Ascending aorta (tissue), 2 donors: ENCODE measurements at regions not wholly inside any gene's neighbourhood (a gene's known extent, or its start where the extent isn't known, plus 50 kb on each side); places are given as distances from the start of the nearest gene placed in this dataset.

ENCODE experiments used
- DNase-seq, 2 donors: peaks; one replicate each; pipeline ENCODE4 v3.0.0-alpha.2; 2019; ENCODE audit warnings: low spot score in 2 of 2
- H3K27ac ChIP-seq, 2 donors: fragments of 200-600 bp; sonication (generic); one replicate each; pipeline ENCODE4 v1.5.1; 2016 to 2017; ENCODE audit warnings: mild to moderate bottlenecking in 1 of 2
- H3K27me3 ChIP-seq: fragments of 200-600 bp; sonication (generic); one replicate; pipeline ENCODE4 v1.5.1; 2017
- H3K36me3 ChIP-seq, 2 donors: fragments of 200-600 bp; sonication (generic); one replicate each; pipeline ENCODE4 v1.5.1; 2016
- H3K4me1 ChIP-seq, 2 donors: fragments of 200-600 bp; sonication (generic); one replicate each; pipeline ENCODE4 v1.5.1; 2016 to 2017; ENCODE audit warnings: mild to moderate bottlenecking in 1 of 2
- H3K4me3 ChIP-seq, 2 donors: fragments of 200-600 bp; sonication (generic); one replicate each; pipeline ENCODE4 v1.5.1; 2016 to 2017; ENCODE audit warnings: mild to moderate bottlenecking in 1 of 2
- H3K9me3 ChIP-seq, 2 donors: fragments of 200-600 bp; sonication (generic); one replicate each; pipeline ENCODE4 v1.5.1; 2016
- intact Hi-C: fragments of 100-400 bp; cut with DNase I; formaldehyde crosslinking; loops from one replicate; pipeline ENCODE4 v1.15.1; 2023
- TF ChIP-seq, protein P1 (sequence below), 3 experiments: fragments of 200-600 bp in 2 of 3; fragments of 450-650 bp in 1 of 3; sonication (generic) in 2 of 3; IDR thresholded peaks; one replicate each; pipeline ENCODE4 v1.5.1; 2016 to 2019; ENCODE audit warnings: antibody characterized with exemption in 3 of 3, mild to moderate bottlenecking in 1 of 3, moderate library complexity in 1 of 3

DNA sequence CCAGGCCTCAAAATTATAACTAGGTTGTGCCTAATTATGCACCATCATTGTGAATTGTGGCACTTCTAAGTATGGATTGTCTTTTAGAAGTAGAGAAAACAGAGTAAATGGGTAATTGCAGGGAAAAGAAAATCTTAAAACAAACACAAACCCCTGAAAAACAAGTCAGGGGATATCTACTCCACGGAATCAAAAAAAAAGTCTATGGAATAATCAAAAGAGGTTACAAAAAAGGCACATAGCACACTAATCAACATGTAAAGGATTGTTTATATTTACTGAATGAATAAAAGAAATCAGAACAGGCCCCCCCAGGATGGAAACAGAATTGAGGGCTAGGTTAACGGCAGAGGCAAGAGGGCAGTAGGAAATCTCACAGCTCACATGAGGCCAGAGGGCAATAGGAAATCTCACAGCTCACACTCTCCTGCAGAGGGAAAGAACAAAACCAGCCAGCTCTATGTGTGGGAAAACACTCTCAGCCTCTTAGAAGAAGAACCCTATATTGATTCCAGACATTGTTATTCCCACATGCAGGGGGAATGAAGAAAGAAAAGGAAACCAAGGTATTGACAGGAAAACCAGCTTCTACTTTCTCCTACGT, 72.7 kb upstream of the FNDC3B start:
- Histone ChIP-seq H3K4me3 (no peak overlapping the region), H3K4me1 (peaks cover 0 to 8% of the 10 kb centered on the region in 2 donors), H3K9me3 (no peaks in the 10 kb centered on the region), H3K27ac (peak overlapping the region; percentile 17 to 49), H3K36me3 (no peaks in the 10 kb centered on the region), H3K27me3 (no peaks in the 10 kb centered on the region)
- intact Hi-C loops, result no loop called here
- DNase-seq, result no peak
- TF ChIP-seq, protein P1, sequence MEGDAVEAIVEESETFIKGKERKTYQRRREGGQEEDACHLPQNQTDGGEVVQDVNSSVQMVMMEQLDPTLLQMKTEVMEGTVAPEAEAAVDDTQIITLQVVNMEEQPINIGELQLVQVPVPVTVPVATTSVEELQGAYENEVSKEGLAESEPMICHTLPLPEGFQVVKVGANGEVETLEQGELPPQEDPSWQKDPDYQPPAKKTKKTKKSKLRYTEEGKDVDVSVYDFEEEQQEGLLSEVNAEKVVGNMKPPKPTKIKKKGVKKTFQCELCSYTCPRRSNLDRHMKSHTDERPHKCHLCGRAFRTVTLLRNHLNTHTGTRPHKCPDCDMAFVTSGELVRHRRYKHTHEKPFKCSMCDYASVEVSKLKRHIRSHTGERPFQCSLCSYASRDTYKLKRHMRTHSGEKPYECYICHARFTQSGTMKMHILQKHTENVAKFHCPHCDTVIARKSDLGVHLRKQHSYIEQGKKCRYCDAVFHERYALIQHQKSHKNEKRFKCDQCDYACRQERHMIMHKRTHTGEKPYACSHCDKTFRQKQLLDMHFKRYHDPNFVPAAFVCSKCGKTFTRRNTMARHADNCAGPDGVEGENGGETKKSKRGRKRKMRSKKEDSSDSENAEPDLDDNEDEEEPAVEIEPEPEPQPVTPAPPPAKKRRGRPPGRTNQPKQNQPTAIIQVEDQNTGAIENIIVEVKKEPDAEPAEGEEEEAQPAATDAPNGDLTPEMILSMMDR (IDR thresholded peaks at IDR 0.05), result no peak

DNA sequence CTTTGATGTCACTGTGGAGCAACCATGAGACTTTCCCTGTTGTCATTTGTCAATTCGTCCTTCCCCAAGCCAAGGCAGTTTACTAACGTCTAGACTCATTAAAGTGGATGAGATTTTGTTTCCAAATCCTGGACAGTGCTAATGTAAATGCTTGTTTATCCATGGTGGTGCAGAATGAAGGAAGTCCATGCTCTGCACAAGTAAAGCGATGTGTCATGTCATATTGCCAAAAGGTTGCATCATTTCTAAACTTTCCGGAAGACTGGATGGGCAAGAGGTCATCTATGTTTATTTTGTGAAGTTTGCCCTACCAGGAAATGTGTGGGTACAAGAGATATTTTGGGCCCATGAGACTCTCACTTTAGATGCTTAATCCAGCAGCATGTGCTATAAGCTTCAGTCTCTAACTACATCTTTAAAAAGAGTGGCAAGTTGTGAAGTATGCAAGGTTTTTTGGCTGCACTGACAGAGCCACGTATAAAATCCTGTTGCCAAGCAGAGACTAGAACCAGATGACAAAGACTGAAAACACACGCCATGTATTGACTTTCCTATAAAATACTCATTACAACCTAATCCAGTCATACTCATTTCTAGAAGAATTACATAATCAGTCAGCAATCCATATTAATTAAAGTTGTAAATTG, 72.1 kb upstream of the FNDC3B start:
- intact Hi-C loops, result no loop called here
- TF ChIP-seq, protein P1 (IDR thresholded peaks at IDR 0.05), result no peak
- Histone ChIP-seq H3K4me3 (no peak overlapping the region), H3K36me3 (no peaks in the 10 kb centered on the region), H3K27me3 (no peaks in the 10 kb centered on the region), H3K27ac (peak overlapping the region; percentile 17 to 49), H3K9me3 (no peaks in the 10 kb centered on the region), H3K4me1 (peaks cover 0 to 8% of the 10 kb centered on the region in 2 donors)
- DNase-seq, result no peak

DNA sequence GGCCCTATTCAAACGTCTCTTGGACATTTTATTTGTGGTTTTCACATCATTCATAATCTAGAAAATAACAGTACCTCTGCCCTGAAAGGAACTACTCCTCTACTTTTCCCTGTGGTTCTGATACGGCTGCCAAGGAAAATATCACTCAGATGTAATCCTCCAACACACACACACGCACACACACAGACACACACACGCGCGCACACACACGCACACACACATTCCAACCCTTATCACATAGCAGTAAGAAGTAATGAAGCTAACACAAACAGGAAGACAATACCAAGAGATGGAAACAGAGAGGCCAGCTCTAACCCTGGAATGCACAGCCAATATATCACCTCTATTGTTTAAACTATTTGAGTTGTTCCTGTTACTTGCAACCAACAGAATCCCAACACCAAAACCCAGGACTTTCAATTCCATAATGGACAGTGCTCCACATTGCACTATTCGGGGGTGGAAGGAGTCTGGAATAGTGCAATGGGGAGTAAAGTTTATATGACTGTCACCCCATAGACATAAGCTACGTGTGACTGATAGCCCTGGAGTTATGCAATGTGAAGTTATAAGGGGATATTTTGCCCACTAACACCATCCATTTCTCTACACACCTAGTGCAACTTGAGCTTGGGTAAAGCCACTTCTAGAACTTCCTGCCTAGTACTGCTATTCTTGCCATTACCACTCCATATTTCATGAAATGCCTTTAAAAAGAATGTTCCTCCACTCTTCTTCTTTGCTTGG, 71.3 kb upstream of the FNDC3B start:
- Histone ChIP-seq H3K27me3 (no peaks in the 10 kb centered on the region), H3K9me3 (no peaks in the 10 kb centered on the region), H3K36me3 (no peaks in the 10 kb centered on the region), H3K27ac (peak overlapping the region in 1 of 2 donors; percentile 49), H3K4me1 (peaks cover 3 to 8% of the 10 kb centered on the region in 2 donors), H3K4me3 (no peak overlapping the region)
- intact Hi-C loops, result no loop called here
- TF ChIP-seq, protein P1 (IDR thresholded peaks at IDR 0.05), result no peak
- no peak for DNase-seq

DNA sequence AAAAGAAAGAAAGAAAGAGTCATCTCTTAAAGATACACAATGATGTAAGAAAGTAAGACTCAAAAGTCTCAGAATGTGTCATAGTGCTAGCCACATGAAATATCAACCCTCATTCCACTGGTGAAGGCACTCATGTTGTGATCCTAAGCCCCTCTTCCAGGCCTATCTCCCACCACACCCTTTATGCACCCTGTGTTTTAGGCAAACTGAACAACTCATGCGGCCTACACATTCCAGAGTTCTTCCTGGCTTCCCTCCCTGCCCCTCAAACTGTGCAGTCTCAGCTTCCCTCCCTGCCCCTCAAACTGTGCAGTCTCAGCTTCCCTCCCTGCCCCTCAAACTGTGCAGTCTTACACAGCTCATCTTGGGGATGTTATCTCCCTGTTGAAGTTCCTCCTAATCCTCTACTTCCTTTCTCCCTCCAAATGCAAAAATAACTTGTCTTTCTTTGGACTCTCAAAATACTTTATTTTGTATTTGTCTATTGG, 69.0 kb upstream of the FNDC3B start:
- Histone ChIP-seq H3K9me3 (no peaks in the 10 kb centered on the region), H3K27ac (no peak overlapping the region)
- intact Hi-C loops, result loop anchor here (5.0 kb wide), 1 partner anchor 67 kb away; the partner anchor contains the start of gene FNDC3B

DNA sequence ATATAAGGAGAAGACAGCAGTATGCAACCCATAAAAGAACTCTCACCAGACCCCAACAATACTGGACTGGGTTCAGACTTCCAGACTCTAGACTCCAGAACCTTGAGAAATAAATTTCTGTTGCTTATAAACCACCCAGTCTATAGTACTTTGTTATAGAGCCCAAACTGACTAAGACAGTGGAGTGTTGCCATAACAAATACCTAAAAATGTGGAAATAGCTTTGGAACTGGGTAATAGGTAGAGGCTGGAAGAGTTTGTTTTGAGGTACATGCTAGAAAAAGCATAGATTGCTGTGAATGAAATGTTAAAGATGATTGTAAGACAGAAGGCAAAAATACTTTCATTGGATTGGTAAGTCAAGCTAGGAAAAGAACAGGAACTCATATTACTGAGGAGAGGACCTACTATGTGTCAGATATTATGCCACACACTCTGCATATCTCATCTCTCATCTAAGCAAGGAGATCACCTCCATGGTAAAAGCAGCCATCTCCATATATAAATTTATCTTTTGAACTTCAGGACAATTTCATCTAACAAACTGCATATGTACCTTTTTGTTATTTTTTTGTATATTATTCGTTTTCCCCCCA, 67.4 kb upstream of the FNDC3B start:
- intact Hi-C loops, result loop anchor here (5.0 kb wide), 1 partner anchor 65 kb away; the partner anchor contains the start of gene FNDC3B
- TF ChIP-seq, protein P1 (IDR thresholded peaks at IDR 0.05), result no peak
- no peaks in the 10 kb centered on the region for H3K27me3 ChIP-seq

More for the DNA sequence above, 69.0 kb upstream of the FNDC3B start:
- Histone ChIP-seq H3K27me3 (no peaks in the 10 kb centered on the region), H3K36me3 (no peaks in the 10 kb centered on the region), H3K4me3 (no peak overlapping the region), H3K4me1 (peaks cover 3 to 8% of the 10 kb centered on the region in 2 donors)
- DNase-seq, result no peak
- TF ChIP-seq, protein P1 (IDR thresholded peaks at IDR 0.05), result no peak

More for the DNA sequence above, 67.4 kb upstream of the FNDC3B start:
- H3K36me3 ChIP-seq, result no peaks in the 10 kb centered on the region
- no peak for DNase-seq
- no peaks in the 10 kb centered on the region for H3K9me3 ChIP-seq
- peaks cover 3 to 4% of the 10 kb centered on the region in 2 donors for H3K4me1 ChIP-seq
- no peak overlapping the region for H3K4me3 ChIP-seq
- H3K27ac ChIP-seq, result no peak overlapping the region
